Esophagus squamous epithelium (tissue), 4 donors: ENCODE measurements at regions not wholly inside any gene's neighbourhood (a gene's known extent, or its start where the extent isn't known, plus 50 kb on each side); places are given as distances from the start of the nearest gene placed in this dataset.

Experiments used
- CTCF ChIP-seq, 6 experiments: fragments of 450-650 bp in 4 of 6; fragments of 200-600 bp in 2 of 6; sonication (generic) in 2 of 6; IDR thresholded peaks; one replicate each; pipeline ENCODE4 v1.5.1; 2016 to 2019; ENCODE audit warnings: antibody characterized with exemption in 6 of 6, mild to moderate bottlenecking in 4 of 6, moderate library complexity in 4 of 6
- POLR2A ChIP-seq, 4 donors: fragments of 450-650 bp; IDR thresholded peaks; one replicate each; pipeline ENCODE4 v1.6.1; 2017; ENCODE audit warnings: antibody characterized with exemption in 4 of 4, mild to moderate bottlenecking in 4 of 4, moderate library complexity in 3 of 4

- no peak for TF ChIP-seq POLR2A (IDR thresholded peaks at IDR 0.05)
- no peak for TF ChIP-seq CTCF (IDR thresholded peaks at IDR 0.05)
Measured at GRCh38 chr18:67041334-67041733, 437.4 kb upstream of the CDH19 start.
